Endothelial cell of umbilical vein (primary cell): ENCODE measurements at regions not wholly inside any gene's neighbourhood (a gene's known extent, or its start where the extent isn't known, plus 50 kb on each side); places are given as distances from the start of the nearest gene placed in this dataset.

Experiments used
- BruUV-seq: library from RNA; stranded (reverse); fragments of 400-500 nt; replicated peaks from 2 replicates; lab custom pipeline; 2021; lab: Mats Ljungman, UMichigan
- CTCF ChIA-PET: fragments of 300-600, 350-600 bp; sonication (Branson Sonifier 250); formaldehyde crosslinking; loops from one replicate; lab custom pipeline; 2021; ENCODE audit warnings: antibody characterized with exemption, inconsistent platforms; lab: Charles Lee
- POLR2A ChIA-PET: fragments of 300-600, 350-600 bp; sonication (Branson Sonifier 250); formaldehyde crosslinking; loops from one replicate; lab custom pipeline; 2021; ENCODE audit warnings: antibody characterized with exemption, inconsistent platforms; lab: Charles Lee
- DNase-seq: peaks from one replicate; pipeline ENCODE4 v3.0.0-alpha.2; 2011; ENCODE audit warnings: low read depth, low spot score
- FAIRE-seq: peaks from 2 replicates; lab custom pipeline; 2011; peaks lifted over from hg19 to GRCh38; lab: Jason Lieb, UNC
- H2AFZ ChIP-seq: 2 replicates; pipeline ENCODE4 v1.6.0; 2012; ENCODE audit warnings: low read depth, low read length, control low read depth, inconsistent platforms
- H3K27ac ChIP-seq: 2 replicates; pipeline ENCODE4 v1.5.1; 2011; ENCODE audit warnings: low read depth, mild to moderate bottlenecking, control low read depth, low read length, moderate library complexity; ENCODE audit not compliant: insufficient read depth
- H3K27me3 ChIP-seq, 2 experiments: 2 replicates each; pipeline versions ENCODE4 v1.6.0 to v1.6.1; 2011; ENCODE audit warnings: low read length in 2 of 2, mixed read lengths in 1 of 2; ENCODE audit not compliant: control insufficient read depth in 2 of 2, insufficient read depth in 2 of 2
- H3K36me3 ChIP-seq, 2 experiments: 2 replicates in 1 of 2; 3 replicates in 1 of 2; pipeline ENCODE4 v1.5.1; 2011; ENCODE audit warnings: low read length in 2 of 2, mild to moderate bottlenecking in 1 of 2, moderate library complexity in 1 of 2; ENCODE audit not compliant: control insufficient read depth in 2 of 2, insufficient read depth in 2 of 2; ENCODE audit errors: extremely low read depth in 1 of 2
- H3K4me1 ChIP-seq: 3 replicates; pipeline ENCODE4 v1.5.1; 2011; ENCODE audit warnings: mild to moderate bottlenecking, low read length; ENCODE audit not compliant: control insufficient read depth, insufficient read depth; ENCODE audit errors: extremely low read depth
- H3K4me2 ChIP-seq: 2 replicates; pipeline ENCODE4 v1.6.1; 2011; ENCODE audit warnings: low read length, control low read depth, mixed read lengths; ENCODE audit not compliant: insufficient read depth
- H3K4me3 ChIP-seq, 3 experiments: fragments of 200-600 bp in 1 of 3; sonication (generic), shearing (Covaris generic) in 1 of 3; replicated peaks in 1 of 3; 2 replicates each; pipeline ENCODE4 v1.5.1; 2011 to 2016; ENCODE audit warnings: control low read depth in 3 of 3, low read length in 3 of 3, mild to moderate bottlenecking in 2 of 3, inconsistent platforms in 1 of 3, low read depth in 1 of 3, moderate library complexity in 1 of 3; ENCODE audit not compliant: insufficient read depth in 1 of 3
- H3K79me2 ChIP-seq: 2 replicates; pipeline ENCODE4 v1.6.0; 2012; ENCODE audit warnings: low read length, inconsistent platforms; ENCODE audit not compliant: control insufficient read depth, insufficient read depth
- H3K9ac ChIP-seq: replicated peaks from 2 replicates; pipeline ENCODE3; 2011; ENCODE audit warnings: low read length, control low read depth; ENCODE audit not compliant: insufficient read depth; ENCODE audit errors: extremely low read depth
- H3K9me1 ChIP-seq: replicated peaks from 3 replicates; pipeline ENCODE4 v1.6.0; 2011; ENCODE audit warnings: mild to moderate bottlenecking, low read length; ENCODE audit not compliant: control insufficient read depth, insufficient read depth; ENCODE audit errors: extremely low read depth
- H3K9me3 ChIP-seq: replicated peaks from 2 replicates; pipeline ENCODE4 v1.5.1; 2012; ENCODE audit warnings: low read length, inconsistent platforms; ENCODE audit not compliant: control insufficient read depth, insufficient read depth
- H4K20me1 ChIP-seq: replicated peaks from 2 replicates; pipeline ENCODE3; 2011; ENCODE audit warnings: mild to moderate bottlenecking, low read length; ENCODE audit not compliant: control insufficient read depth, insufficient read depth; ENCODE audit errors: extremely low read depth
- EZH2 ChIP-seq: IDR thresholded peaks from 2 replicates; pipeline ENCODE4 v1.6.1; 2012; ENCODE audit warnings: borderline replicate concordance, low read depth, mild to moderate bottlenecking, moderate library complexity, low read length, inconsistent platforms; ENCODE audit not compliant: severe bottlenecking
- FOS ChIP-seq: IDR thresholded peaks from 2 replicates; pipeline ENCODE4 v1.6.1; 2011; ENCODE audit warnings: mild to moderate bottlenecking, low read length, moderate library complexity, borderline replicate concordance; ENCODE audit not compliant: insufficient read depth
- GATA2 ChIP-seq: IDR thresholded peaks from 2 replicates; pipeline ENCODE4 v1.7.0; 2011; ENCODE audit warnings: low read depth, mild to moderate bottlenecking, moderate library complexity, mixed read lengths, low read length; ENCODE audit not compliant: insufficient read length, insufficient read depth
- JUN ChIP-seq: IDR thresholded peaks from 2 replicates; pipeline ENCODE4 v1.6.1; 2011; ENCODE audit warnings: borderline replicate concordance, low read depth; ENCODE audit not compliant: insufficient read length, insufficient read depth
- MYC ChIP-seq: IDR thresholded peaks from one replicate; pipeline ENCODE4 v1.6.1; 2011; ENCODE audit warnings: mild to moderate bottlenecking, low read depth, low read length
- POLR2A ChIP-seq: IDR thresholded peaks from 2 replicates; pipeline ENCODE4 v1.6.1; 2012; ENCODE audit warnings: low read depth, mild to moderate bottlenecking, control low read depth, low read length
- POLR2AphosphoS5 ChIP-seq: IDR thresholded peaks from 2 replicates; pipeline ENCODE4 v1.6.1; 2012; ENCODE audit warnings: low read depth, mild to moderate bottlenecking, control low read depth, low read length, moderate library complexity; ENCODE audit not compliant: insufficient read depth
- dilution Hi-C: fragments of 300-500 bp; cut with MboI; formaldehyde crosslinking; loops from one replicate; pipeline ENCODE4 v1.15.0; 2019; ENCODE audit warnings: low sequenced_read_pairs; ENCODE audit not compliant: extremely low pct_ligation_motif_present
- intact Hi-C: fragments of 100-400 bp; cut with micrococcal nuclease; formaldehyde crosslinking; loops from one replicate; pipeline ENCODE4 v1.10.0; 2022
- TF ChIP-seq, protein P1 (sequence below), 2 donors: IDR thresholded peaks; 1 replicate in 1 of 2; 2 replicates in 1 of 2; pipeline ENCODE4 v1.5.1; 2011; ENCODE audit warnings: low read length in 2 of 2, mild to moderate bottlenecking in 2 of 2, moderate library complexity in 2 of 2, control low read depth in 1 of 2, inconsistent platforms in 1 of 2, low read depth in 1 of 2; ENCODE audit not compliant: insufficient read depth in 1 of 2; ENCODE audit errors: extremely low read depth in 1 of 2
- TF ChIP-seq, protein P2 (sequence below): IDR thresholded peaks from 2 replicates; pipeline ENCODE4 v1.6.1; 2011; ENCODE audit not compliant: insufficient read depth, insufficient read length

DNA sequence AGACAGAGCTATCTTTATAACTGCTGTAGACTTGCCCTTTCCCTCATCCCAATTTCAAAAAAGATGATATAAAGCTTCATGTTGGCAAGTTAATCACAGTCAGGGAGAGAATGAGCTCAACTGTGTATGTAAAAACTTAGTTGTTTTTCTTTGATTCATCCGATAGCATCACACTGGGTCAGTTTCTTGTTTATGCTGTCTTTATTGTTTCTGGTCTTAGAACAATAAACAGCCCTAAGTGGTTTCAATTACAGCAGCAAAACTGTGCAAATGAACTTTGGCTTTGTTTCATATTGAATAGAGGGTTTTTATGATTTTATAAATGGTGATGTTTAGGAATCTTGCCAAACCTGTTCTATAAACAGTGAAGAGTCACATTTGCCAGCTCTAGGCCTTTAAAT, 423.8 kb upstream of the CXADR start:
- ChIA-PET POLR2A (no interaction called here), CTCF (no interaction called here)
- H3K9ac ChIP-seq, result no peak overlapping the region
- no peak overlapping the region for H3K4me2 ChIP-seq
- no peak overlapping the region for H3K27ac ChIP-seq
- TF ChIP-seq GATA2 (no peak), EZH2 (no peak), POLR2AphosphoS5 (no peak), FOS (no peak), MYC (no peak), JUN (no peak), POLR2A (no peak)
- TF ChIP-seq, protein P1, sequence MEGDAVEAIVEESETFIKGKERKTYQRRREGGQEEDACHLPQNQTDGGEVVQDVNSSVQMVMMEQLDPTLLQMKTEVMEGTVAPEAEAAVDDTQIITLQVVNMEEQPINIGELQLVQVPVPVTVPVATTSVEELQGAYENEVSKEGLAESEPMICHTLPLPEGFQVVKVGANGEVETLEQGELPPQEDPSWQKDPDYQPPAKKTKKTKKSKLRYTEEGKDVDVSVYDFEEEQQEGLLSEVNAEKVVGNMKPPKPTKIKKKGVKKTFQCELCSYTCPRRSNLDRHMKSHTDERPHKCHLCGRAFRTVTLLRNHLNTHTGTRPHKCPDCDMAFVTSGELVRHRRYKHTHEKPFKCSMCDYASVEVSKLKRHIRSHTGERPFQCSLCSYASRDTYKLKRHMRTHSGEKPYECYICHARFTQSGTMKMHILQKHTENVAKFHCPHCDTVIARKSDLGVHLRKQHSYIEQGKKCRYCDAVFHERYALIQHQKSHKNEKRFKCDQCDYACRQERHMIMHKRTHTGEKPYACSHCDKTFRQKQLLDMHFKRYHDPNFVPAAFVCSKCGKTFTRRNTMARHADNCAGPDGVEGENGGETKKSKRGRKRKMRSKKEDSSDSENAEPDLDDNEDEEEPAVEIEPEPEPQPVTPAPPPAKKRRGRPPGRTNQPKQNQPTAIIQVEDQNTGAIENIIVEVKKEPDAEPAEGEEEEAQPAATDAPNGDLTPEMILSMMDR (IDR thresholded peaks at IDR 0.05; ENCODE audit: extremely low read depth in 1 of 2, insufficient read depth in 1 of 2, low read depth in 1 of 2, low read length in 2 of 2), result no peak
- TF ChIP-seq, protein P2, sequence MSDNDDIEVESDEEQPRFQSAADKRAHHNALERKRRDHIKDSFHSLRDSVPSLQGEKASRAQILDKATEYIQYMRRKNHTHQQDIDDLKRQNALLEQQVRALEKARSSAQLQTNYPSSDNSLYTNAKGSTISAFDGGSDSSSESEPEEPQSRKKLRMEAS, result no peak
- BruUV-seq, result no TSS peak
- FAIRE-seq (no peak), DNase-seq (peak; percentile 4)
- no peaks in the 10 kb centered on the region for H3K79me2 ChIP-seq
- H3K4me3 ChIP-seq, result no peak overlapping the region
- no peaks in the 10 kb centered on the region for H3K4me1 ChIP-seq
- no peaks in the 10 kb centered on the region for H3K36me3 ChIP-seq
- H4K20me1 ChIP-seq, result no peaks in the 10 kb centered on the region
- dilution Hi-C loops (no loop called here), intact Hi-C loops (no loop called here)
- H2AFZ ChIP-seq, result no peak overlapping the region
- no peaks in the 10 kb centered on the region for H3K27me3 ChIP-seq
- H3K9me1 ChIP-seq, result no peaks in the 10 kb centered on the region
- H3K9me3 ChIP-seq, result no peaks in the 10 kb centered on the region
